Neuronal stem cell (in vitro differentiated cells): ENCODE measurements at regions not wholly inside any gene's neighbourhood (a gene's known extent, or its start where the extent isn't known, plus 50 kb on each side); places are given as distances from the start of the nearest gene placed in this dataset.

Experiments used
- DNase-seq: peaks from one replicate; pipeline ENCODE4 v3.0.0-alpha.2; 2013; ENCODE audit warnings: low spot score
- H2AFZ ChIP-seq: one replicate; pipeline ENCODE4 v1.6.1; 2013; ENCODE audit warnings: mild to moderate bottlenecking, low read length, inconsistent platforms
- H2AK5ac ChIP-seq: 2 replicates; pipeline ENCODE4 v1.6.1; 2013; ENCODE audit warnings: low read depth, mild to moderate bottlenecking, inconsistent platforms, low read length, moderate library complexity, mixed read lengths
- H2BK120ac ChIP-seq: 2 replicates; pipeline ENCODE4 v1.6.1; 2013; ENCODE audit warnings: low read depth, mild to moderate bottlenecking, inconsistent platforms, low read length, moderate library complexity, mixed read lengths
- H2BK12ac ChIP-seq: one replicate; pipeline ENCODE4 v1.6.1; 2013; ENCODE audit warnings: low read length, inconsistent platforms
- H2BK15ac ChIP-seq: 2 replicates; pipeline ENCODE4 v1.6.1; 2013; ENCODE audit warnings: mild to moderate bottlenecking, low read length, inconsistent platforms, mixed read lengths
- H2BK5ac ChIP-seq: one replicate; pipeline ENCODE4 v1.6.1; 2013; ENCODE audit warnings: inconsistent platforms, mild to moderate bottlenecking, low read length, moderate library complexity
- H3K14ac ChIP-seq: one replicate; pipeline ENCODE4 v1.6.1; 2013; ENCODE audit warnings: low read length, inconsistent platforms
- H3K18ac ChIP-seq: 2 replicates; pipeline ENCODE4 v1.6.1; 2013; ENCODE audit warnings: low read length, inconsistent platforms
- H3K23ac ChIP-seq: 2 replicates; pipeline ENCODE4 v1.6.1; 2013; ENCODE audit warnings: low read depth, mild to moderate bottlenecking, mixed read lengths, low read length, inconsistent platforms; ENCODE audit not compliant: poor library complexity
- H3K27ac ChIP-seq: replicated peaks from 3 replicates; pipeline ENCODE4 v1.5.1; 2013; ENCODE audit warnings: low read length, inconsistent platforms
- H3K27me3 ChIP-seq, 3 experiments: 2 replicates each; pipeline ENCODE4 v1.6.1; 2013; ENCODE audit warnings: low read length in 3 of 3, mild to moderate bottlenecking in 2 of 3, inconsistent platforms in 1 of 3, low read depth in 1 of 3, mixed read lengths in 1 of 3, moderate library complexity in 1 of 3; ENCODE audit not compliant: control insufficient read depth in 3 of 3, insufficient read depth in 3 of 3
- H3K36me3 ChIP-seq, 2 donors: replicated peaks in 1 of 2; 2 replicates each; pipeline ENCODE4 v1.6.1; 2013; ENCODE audit warnings: low read length in 2 of 2; ENCODE audit not compliant: control insufficient read depth in 2 of 2, insufficient read depth in 2 of 2
- H3K4ac ChIP-seq: 2 replicates; pipeline ENCODE4 v1.6.1; 2013; ENCODE audit warnings: inconsistent platforms, mild to moderate bottlenecking, low read length, moderate library complexity
- H3K4me1 ChIP-seq, 2 donors: 1 replicate in 1 of 2; 2 replicates in 1 of 2; pipeline ENCODE4 v1.6.1; 2013; ENCODE audit warnings: low read length in 2 of 2, low read depth in 1 of 2; ENCODE audit not compliant: control insufficient read depth in 2 of 2, insufficient read depth in 1 of 2
- H3K4me2 ChIP-seq: one replicate; pipeline ENCODE4 v1.6.1; 2013; ENCODE audit warnings: mild to moderate bottlenecking, low read length, inconsistent platforms; ENCODE audit not compliant: insufficient read depth, poor library complexity, severe bottlenecking
- H3K4me3 ChIP-seq, 2 donors: 2 replicates each; pipeline ENCODE4 v1.5.1; 2013; ENCODE audit warnings: low read length in 2 of 2, mild to moderate bottlenecking in 2 of 2, inconsistent platforms in 1 of 2, moderate library complexity in 1 of 2
- H3K79me1 ChIP-seq: one replicate; pipeline ENCODE4 v1.6.1; 2013; ENCODE audit warnings: low read depth, mild to moderate bottlenecking, inconsistent platforms, low read length, moderate library complexity
- H3K9ac ChIP-seq: one replicate; pipeline ENCODE4 v1.6.1; 2013; ENCODE audit warnings: mild to moderate bottlenecking, low read depth, low read length, inconsistent platforms; ENCODE audit not compliant: poor library complexity
- H3K9me3 ChIP-seq, 2 donors: replicated peaks in 1 of 2; 2 replicates each; pipeline versions ENCODE3 to v1.6.1; 2013; ENCODE audit warnings: low read length in 2 of 2, mild to moderate bottlenecking in 2 of 2, inconsistent platforms in 1 of 2, low read depth in 1 of 2, mixed read lengths in 1 of 2, moderate library complexity in 1 of 2; ENCODE audit not compliant: control insufficient read depth in 2 of 2, insufficient read depth in 1 of 2
- H4K8ac ChIP-seq: one replicate; pipeline ENCODE4 v1.6.1; 2013; ENCODE audit warnings: low read depth, mild to moderate bottlenecking, inconsistent platforms, low read length, moderate library complexity
- H4K91ac ChIP-seq: one replicate; pipeline ENCODE4 v1.6.1; 2013; ENCODE audit warnings: low read length, low read depth, mild to moderate bottlenecking, inconsistent platforms; ENCODE audit not compliant: poor library complexity
- WGBS, 2 donors: extraction: QIAGEN DNeasy Blood & Tissue Kit; methylation state at CpG; one replicate each; pipeline ENCODE4 v1.1.7; 2013; ENCODE audit warnings: missing lambda C conversion rate in 2 of 2, mixed read lengths in 1 of 2; ENCODE audit not compliant: insufficient read length in 2 of 2, insufficient replicate concordance in 1 of 2; ENCODE audit errors: extremely low coverage in 2 of 2; 5-methylcytosine and 5-hydroxymethylcytosine counted together

DNA sequence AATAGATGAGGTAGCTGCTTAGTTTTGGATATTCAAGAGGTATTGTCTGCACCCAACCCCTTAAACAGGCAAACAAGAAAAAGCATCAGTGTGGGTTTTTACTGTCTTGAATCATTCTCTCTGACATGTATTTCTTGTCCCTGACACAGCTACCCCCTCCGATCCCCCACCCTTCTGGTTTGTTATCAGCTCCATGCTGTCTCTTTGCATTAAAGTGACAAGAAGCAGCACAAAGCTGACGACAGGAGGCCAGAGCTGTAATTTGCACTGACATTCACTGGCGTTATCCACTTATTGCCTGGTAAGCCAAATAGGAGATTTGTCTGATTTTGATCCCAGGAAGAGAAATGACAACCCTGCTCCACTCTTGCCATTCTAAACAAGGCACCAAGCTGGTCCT is 83.3 kb upstream of the SNRK start:
- Histone ChIP-seq H2BK12ac (no peak overlapping the region), H4K91ac (no peak overlapping the region), H3K9ac (no peak overlapping the region), H4K8ac (no peak overlapping the region), H3K27ac (no peak overlapping the region), H2BK5ac (no peak overlapping the region), H3K4me1 (no peaks in the 10 kb centered on the region), H3K36me3 (no peaks in the 10 kb centered on the region), H2AK5ac (no peak overlapping the region), H3K4me3 (no peak overlapping the region), H3K23ac (no peak overlapping the region), H3K14ac (no peak overlapping the region), H2BK120ac (no peak overlapping the region), H3K4me2 (no peak overlapping the region), H3K79me1 (no peaks in the 10 kb centered on the region), H3K4ac (no peak overlapping the region), H3K18ac (no peak overlapping the region), H2AFZ (no peak overlapping the region), H3K9me3 (no peaks in the 10 kb centered on the region), H3K27me3 (peaks cover 0 to 5% (median 0%) of the 10 kb centered on the region in 3 experiments), H2BK15ac (no peak overlapping the region)
- no CpG with 5 or more reads among the region's 3 CpGs for WGBS, 2 donors
- no peak for DNase-seq

DNA sequence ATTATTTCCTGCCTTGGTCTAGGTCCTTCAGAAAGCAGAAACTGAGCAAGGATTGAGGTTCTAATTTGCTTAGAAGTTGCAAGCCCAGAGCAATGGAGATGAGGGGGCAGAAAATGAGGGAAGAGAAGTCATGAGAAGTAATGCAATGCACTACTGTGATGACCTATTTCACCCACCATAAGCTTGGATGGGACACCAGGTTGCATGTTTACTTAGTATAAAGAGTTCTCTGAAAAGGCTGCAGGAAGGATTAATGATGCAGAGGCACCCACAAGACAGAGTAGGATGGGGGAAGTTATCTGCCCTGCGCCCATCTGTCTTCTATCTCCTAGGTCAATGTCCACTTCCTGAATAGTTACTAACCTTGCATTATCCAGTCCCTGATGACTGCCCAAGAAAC is 84.8 kb upstream of the SNRK start:
- Histone ChIP-seq H2BK120ac (no peak overlapping the region), H2AK5ac (no peak overlapping the region), H3K4me1 (no peaks in the 10 kb centered on the region), H3K27me3 (peaks cover 0 to 5% (median 0%) of the 10 kb centered on the region in 3 experiments), H4K91ac (no peak overlapping the region), H2BK12ac (no peak overlapping the region), H3K4ac (no peak overlapping the region), H3K4me3 (no peak overlapping the region), H3K4me2 (no peak overlapping the region), H2BK5ac (no peak overlapping the region), H3K23ac (no peak overlapping the region), H3K36me3 (no peaks in the 10 kb centered on the region), H3K9me3 (no peaks in the 10 kb centered on the region), H3K9ac (no peak overlapping the region), H3K18ac (no peak overlapping the region), H3K79me1 (no peaks in the 10 kb centered on the region), H3K27ac (no peak overlapping the region), H2BK15ac (no peak overlapping the region), H4K8ac (no peak overlapping the region), H3K14ac (no peak overlapping the region), H2AFZ (no peak overlapping the region)
- WGBS, 2 donors: no CpG with 5 or more reads among the region's 1 CpG
- DNase-seq: no peak

- H3K4me2 ChIP-seq: no peak overlapping the region
- no peak overlapping the region for H2BK12ac ChIP-seq
- no peaks in the 10 kb centered on the region for H3K9me3 ChIP-seq
- H3K23ac ChIP-seq: no peak overlapping the region
- H2AK5ac ChIP-seq: no peak overlapping the region
- H2AFZ ChIP-seq: no peak overlapping the region
- H2BK5ac ChIP-seq: no peak overlapping the region
- no peak overlapping the region for H3K4me3 ChIP-seq
- DNase-seq: no peak
- H3K27ac ChIP-seq: no peak overlapping the region
- WGBS, 2 donors: no CpG with 5 or more reads among the region's 3 CpGs
- no peaks in the 10 kb centered on the region for H3K79me1 ChIP-seq
- no peak overlapping the region for H4K91ac ChIP-seq
- H3K36me3 ChIP-seq: no peaks in the 10 kb centered on the region
- peaks cover 0 to 5% (median 0%) of the 10 kb centered on the region in 3 experiments for H3K27me3 ChIP-seq
- no peak overlapping the region for H3K4ac ChIP-seq
- no peak overlapping the region for H3K9ac ChIP-seq
- no peak overlapping the region for H2BK15ac ChIP-seq
- H2BK120ac ChIP-seq: no peak overlapping the region
- no peak overlapping the region for H3K14ac ChIP-seq
- H4K8ac ChIP-seq: no peak overlapping the region
- H3K4me1 ChIP-seq: no peaks in the 10 kb centered on the region
- no peak overlapping the region for H3K18ac ChIP-seq
Measured at GRCh38 chr3:43199645-43200306, 86.6 kb upstream of the SNRK start.

DNA sequence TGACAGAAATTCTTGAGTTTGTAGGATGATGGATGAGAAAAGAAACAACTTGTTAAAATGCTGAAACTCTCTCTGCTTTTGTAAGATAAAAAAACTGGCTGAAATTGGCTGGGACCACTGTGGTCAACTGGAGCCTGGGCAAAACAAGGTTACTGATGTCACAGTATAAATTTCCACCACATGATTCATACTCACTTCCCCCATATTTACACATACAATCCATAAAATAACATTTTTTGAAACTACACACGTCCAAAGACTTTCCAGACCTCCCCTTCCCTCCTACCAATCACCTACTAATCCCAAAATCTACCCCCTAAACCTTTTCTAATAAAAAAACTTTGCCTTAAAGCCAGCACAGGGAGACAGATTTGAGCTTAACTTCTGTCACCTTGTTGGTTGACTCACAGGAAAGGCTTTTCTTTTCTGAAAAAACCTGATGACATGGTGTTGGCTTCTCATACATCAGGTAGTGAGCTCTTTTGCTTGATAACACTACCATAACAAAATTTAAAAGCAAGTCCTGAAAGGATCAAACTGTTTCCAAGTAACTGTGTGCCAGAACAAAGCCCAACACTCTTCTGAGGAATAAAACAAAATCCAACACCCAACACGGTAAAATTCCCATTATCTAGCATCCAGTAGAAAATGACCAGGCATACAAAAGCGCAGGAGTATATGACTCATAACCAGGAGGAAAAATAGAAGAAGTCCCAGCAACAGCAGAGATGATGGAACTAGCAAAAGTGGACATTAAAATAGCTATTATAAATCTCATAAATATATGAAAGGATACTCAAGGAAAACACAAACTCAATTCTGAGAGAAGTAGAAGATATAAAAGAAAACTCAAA is 87.3 kb upstream of the SNRK start:
- Histone ChIP-seq H3K4ac (no peak overlapping the region), H2BK120ac (no peak overlapping the region), H4K8ac (no peak overlapping the region), H3K4me1 (no peaks in the 10 kb centered on the region), H3K79me1 (no peaks in the 10 kb centered on the region), H2AFZ (no peak overlapping the region), H2AK5ac (no peak overlapping the region), H3K27me3 (peaks cover 0 to 5% (median 0%) of the 10 kb centered on the region in 3 experiments), H3K9ac (no peak overlapping the region), H2BK5ac (no peak overlapping the region), H3K18ac (no peak overlapping the region), H3K4me2 (no peak overlapping the region), H3K4me3 (no peak overlapping the region), H3K27ac (no peak overlapping the region), H3K36me3 (no peaks in the 10 kb centered on the region), H3K23ac (no peak overlapping the region), H2BK15ac (no peak overlapping the region), H2BK12ac (no peak overlapping the region), H3K14ac (no peak overlapping the region), H4K91ac (no peak overlapping the region), H3K9me3 (no peaks in the 10 kb centered on the region)
- no peak for DNase-seq
- WGBS, 2 donors: 55 to 81% methylated on average over 1 of the region's 3 CpGs
